H9 (cell line): ENCODE measurements at regions not wholly inside any gene's neighbourhood (a gene's known extent, or its start where the extent isn't known, plus 50 kb on each side); places are given as distances from the start of the nearest gene placed in this dataset.

Experiments used
- DNase-seq: peaks from one replicate; pipeline ENCODE4 v3.0.0-alpha.2; 2017
- H2AFZ ChIP-seq: one replicate; pipeline ENCODE4 v1.6.1; 2013; ENCODE audit warnings: mild to moderate bottlenecking, low read length, control low read depth, moderate library complexity
- H2AK5ac ChIP-seq: 2 replicates; pipeline ENCODE4 v1.6.1; 2013; ENCODE audit warnings: low read length, control low read depth, mixed read lengths; ENCODE audit not compliant: insufficient read length
- H2BK120ac ChIP-seq: one replicate; pipeline ENCODE4 v1.6.1; 2013; ENCODE audit warnings: low read depth, mild to moderate bottlenecking, low read length, control low read depth, inconsistent platforms; ENCODE audit not compliant: poor library complexity, severe bottlenecking
- H2BK12ac ChIP-seq: 2 replicates; pipeline ENCODE4 v1.6.1; 2013; ENCODE audit warnings: low read length, control low read depth, mixed read lengths, low read depth; ENCODE audit not compliant: insufficient read length
- H2BK15ac ChIP-seq: 2 replicates; pipeline ENCODE4 v1.6.1; 2013; ENCODE audit warnings: low read depth, low read length, control low read depth
- H2BK20ac ChIP-seq: one replicate; pipeline ENCODE4 v1.6.1; 2013; ENCODE audit warnings: low read depth, mild to moderate bottlenecking, low read length, control low read depth, inconsistent platforms; ENCODE audit not compliant: poor library complexity, severe bottlenecking
- H2BK5ac ChIP-seq: 2 replicates; pipeline ENCODE4 v1.6.1; 2013; ENCODE audit warnings: low read length, control low read depth, mixed read lengths; ENCODE audit not compliant: insufficient read length
- H3K14ac ChIP-seq: 2 replicates; pipeline ENCODE4 v1.6.1; 2013; ENCODE audit warnings: low read length, control low read depth; ENCODE audit not compliant: insufficient read depth
- H3K18ac ChIP-seq: 2 replicates; pipeline ENCODE4 v1.6.1; 2013; ENCODE audit warnings: low read depth, mild to moderate bottlenecking, mixed read lengths, low read length, control low read depth; ENCODE audit not compliant: insufficient read length
- H3K23ac ChIP-seq: 2 replicates; pipeline ENCODE4 v1.6.1; 2013; ENCODE audit warnings: low read length, control low read depth, mixed read lengths, low read depth; ENCODE audit not compliant: insufficient read length
- H3K23me2 ChIP-seq: 2 replicates; pipeline ENCODE4 v1.6.1; 2013; ENCODE audit warnings: low read depth, mild to moderate bottlenecking, mixed read lengths, low read length, control low read depth; ENCODE audit not compliant: insufficient read length, poor library complexity, severe bottlenecking
- H3K27ac ChIP-seq: 2 replicates; pipeline ENCODE4 v1.5.1; 2013; ENCODE audit warnings: low read length, control low read depth, mixed read lengths, low read depth; ENCODE audit not compliant: insufficient read length
- H3K27me3 ChIP-seq: 2 replicates; pipeline ENCODE4 v1.6.1; 2013; ENCODE audit warnings: low read length, control low read depth, inconsistent platforms; ENCODE audit not compliant: insufficient read depth
- H3K4ac ChIP-seq: 2 replicates; pipeline ENCODE4 v1.6.1; 2013; ENCODE audit warnings: low read depth, mild to moderate bottlenecking, control low read depth, inconsistent platforms, low read length, moderate library complexity
- H3K4me1 ChIP-seq: 2 replicates; pipeline ENCODE4 v1.6.1; 2013; ENCODE audit warnings: low read length, control low read depth, inconsistent platforms; ENCODE audit not compliant: insufficient read depth
- H3K4me2 ChIP-seq: 2 replicates; pipeline ENCODE4 v1.6.1; 2013; ENCODE audit warnings: low read length, control low read depth, mixed read lengths; ENCODE audit not compliant: insufficient read length, insufficient read depth
- H3K56ac ChIP-seq: 2 replicates; pipeline ENCODE4 v1.6.1; 2013; ENCODE audit warnings: low read depth, mild to moderate bottlenecking, mixed read lengths, low read length, control low read depth; ENCODE audit not compliant: insufficient read length
- H3K79me1 ChIP-seq: 2 replicates; pipeline ENCODE4 v1.6.1; 2013; ENCODE audit warnings: low read depth, mild to moderate bottlenecking, moderate library complexity, low read length, control low read depth, inconsistent platforms; ENCODE audit not compliant: insufficient read depth, poor library complexity, severe bottlenecking
- H3K79me2 ChIP-seq: 2 replicates; pipeline ENCODE4 v1.6.1; 2013; ENCODE audit warnings: low read length, control low read depth, inconsistent platforms; ENCODE audit not compliant: insufficient read depth
- H3K9ac ChIP-seq: 2 replicates; pipeline ENCODE4 v1.6.1; 2013; ENCODE audit warnings: low read length, control low read depth, mixed read lengths; ENCODE audit not compliant: insufficient read length; ENCODE audit errors: extremely low read depth
- H3K9me3 ChIP-seq: one replicate; pipeline ENCODE4 v1.6.1; 2013; ENCODE audit warnings: low read depth, low read length, inconsistent platforms; ENCODE audit not compliant: control insufficient read depth
- H3T11ph ChIP-seq: one replicate; pipeline ENCODE4 v1.6.1; 2013; ENCODE audit warnings: mild to moderate bottlenecking, low read length, control low read depth, inconsistent platforms
- H4K20me1 ChIP-seq: one replicate; pipeline ENCODE4 v1.6.1; 2013; ENCODE audit not compliant: control insufficient read depth, insufficient read length, insufficient read depth
- H4K5ac ChIP-seq: 2 replicates; pipeline ENCODE4 v1.6.1; 2013; ENCODE audit warnings: low read depth, mild to moderate bottlenecking, mixed read lengths, low read length, control low read depth; ENCODE audit not compliant: insufficient read length
- H4K8ac ChIP-seq: replicated peaks from 2 replicates; pipeline ENCODE4 v1.6.1; 2013; ENCODE audit warnings: low read length, control low read depth, mixed read lengths, low read depth; ENCODE audit not compliant: insufficient read length
- H4K91ac ChIP-seq: 2 replicates; pipeline ENCODE4 v1.6.1; 2013; ENCODE audit warnings: low read depth, mild to moderate bottlenecking, moderate library complexity, mixed read lengths, low read length, control low read depth; ENCODE audit not compliant: insufficient read length
- H3K27ac Mint-ChIP-seq, 3 experiments: 2 replicates in 2 of 3; 3 replicates in 1 of 3; pipeline ENCODE4 v1.8.0; 2020 to 2021; ENCODE audit warnings: mixed read lengths in 3 of 3, mild to moderate bottlenecking in 1 of 3, moderate library complexity in 1 of 3
- H3K27me3 Mint-ChIP-seq: 2 replicates; pipeline ENCODE4 v1.8.0; 2021; ENCODE audit warnings: low read depth, mild to moderate bottlenecking, moderate library complexity, mixed read lengths
- H3K36me3 Mint-ChIP-seq, 3 experiments: 2 replicates in 2 of 3; 3 replicates in 1 of 3; pipeline ENCODE4 v1.8.0; 2020 to 2021; ENCODE audit warnings: low read depth in 3 of 3, mixed read lengths in 3 of 3; ENCODE audit not compliant: insufficient read depth in 1 of 3
- H3K4me1 Mint-ChIP-seq, 2 experiments: 2 replicates each; pipeline ENCODE4 v1.8.0; 2020; ENCODE audit warnings: mixed read lengths in 2 of 2
- H3K4me3 Mint-ChIP-seq, 2 experiments: 2 replicates in 1 of 2; 3 replicates in 1 of 2; pipeline ENCODE4 v1.8.0; 2020 to 2021; ENCODE audit warnings: mild to moderate bottlenecking in 2 of 2, mixed read lengths in 2 of 2, moderate library complexity in 1 of 2
- H3K9me3 Mint-ChIP-seq, 2 experiments: 2 replicates in 1 of 2; 3 replicates in 1 of 2; pipeline ENCODE4 v1.8.0; 2020; ENCODE audit warnings: mild to moderate bottlenecking in 2 of 2, mixed read lengths in 2 of 2, moderate library complexity in 1 of 2
- CTCF ChIP-seq: fragments of 200-600 bp; sonication (generic); conservative IDR thresholded peaks from 3 replicates; pipeline ENCODE4 v1.8.0; 2021; ENCODE audit warnings: antibody characterized with exemption, mild to moderate bottlenecking
- WGBS: extraction: QIAGEN DNeasy Blood & Tissue Kit; methylation state at CpG from one replicate; pipeline ENCODE4 v1.1.7; 2013; ENCODE audit warnings: missing lambda C conversion rate, low lambda C conversion rate, mixed read lengths; ENCODE audit not compliant: insufficient read length; ENCODE audit errors: extremely low coverage; 5-methylcytosine and 5-hydroxymethylcytosine counted together

GRCh38 chr2:41495050-41495449, 552.8 kb upstream of the PKDCC start:
- Histone ChIP-seq H2BK12ac (no peak overlapping the region), H3K4ac (no peak overlapping the region), H3K9me3 (peaks cover 48% of the 10 kb centered on the region), H3K14ac (no peak overlapping the region), H3K23ac (no peak overlapping the region), H3K4me1 (no peaks in the 10 kb centered on the region), H3K27ac (no peak overlapping the region), H3K4me2 (no peak overlapping the region), H3K18ac (no peak overlapping the region), H2BK120ac (no peak overlapping the region), H3K9ac (no peak overlapping the region), H2BK15ac (no peak overlapping the region), H4K20me1 (no peaks in the 10 kb centered on the region), H3T11ph (no peak overlapping the region), H3K56ac (no peak overlapping the region), H3K23me2 (no peaks in the 10 kb centered on the region), H4K8ac (no peak overlapping the region), H3K79me1 (no peaks in the 10 kb centered on the region), H2AFZ (no peak overlapping the region), H3K79me2 (no peaks in the 10 kb centered on the region), H4K5ac (no peak overlapping the region), H4K91ac (no peak overlapping the region), H2BK20ac (no peak overlapping the region), H3K27me3 (no peaks in the 10 kb centered on the region), H2AK5ac (no peak overlapping the region), H2BK5ac (no peak overlapping the region)
- Mint-ChIP-seq H3K4me1 (no peaks in the 10 kb centered on the region), H3K27me3 (no peaks in the 10 kb centered on the region; the same call in 1 of the 2 replicates), H3K9me3 (peaks cover 61 to 65% of the 10 kb centered on the region in 2 experiments), H3K4me3 (no peak overlapping the region), H3K27ac (no peak overlapping the region), H3K36me3 (peaks cover 21 to 45% (median 38%) of the 10 kb centered on the region in 3 experiments)
- WGBS = no CpG with 5 or more reads among the region's 5 CpGs
- TF ChIP-seq CTCF = no peak
- no peak for DNase-seq
